Choroid plexus epithelial cell (primary cell): ENCODE measurements at regions not wholly inside any gene's neighbourhood (a gene's known extent, or its start where the extent isn't known, plus 50 kb on each side); places are given as distances from the start of the nearest gene placed in this dataset.

Experiments used
- DNase-seq: peaks from one replicate; pipeline ENCODE4 v3.0.0-alpha.2; 2010; ENCODE audit warnings: low read depth
- H3K4me3 ChIP-seq: 2 replicates; pipeline ENCODE4 v1.5.1; 2011; ENCODE audit warnings: low read depth, mild to moderate bottlenecking, control low read depth, low read length, moderate library complexity
- CTCF ChIP-seq: conservative IDR thresholded peaks from 2 replicates; pipeline ENCODE4 v1.5.1; 2011; ENCODE audit warnings: low read depth, mild to moderate bottlenecking, control low read depth, inconsistent platforms, low read length, moderate library complexity

- no peak for TF ChIP-seq CTCF
- no peak for DNase-seq
- no peak overlapping the region for H3K4me3 ChIP-seq
Measured at GRCh38 chr6:130585587-130585986, 219.8 kb downstream of the TMEM200A start.

- TF ChIP-seq CTCF, result no peak
- peak; percentile 83 for DNase-seq
- no peak overlapping the region for H3K4me3 ChIP-seq
Measured at GRCh38 chr6:130587778-130588520, 222.1 kb downstream of the TMEM200A start.

- no peak for TF ChIP-seq CTCF
- H3K4me3 ChIP-seq, result no peak overlapping the region
- DNase-seq, result no peak
Measured at GRCh38 chr6:130593200-130593599, 227.4 kb downstream of the TMEM200A start.

GRCh38 chr6:130593948-130594347, 228.1 kb downstream of the TMEM200A start:
- no peak for DNase-seq
- no peak overlapping the region for H3K4me3 ChIP-seq
- TF ChIP-seq CTCF, result no peak

GRCh38 chr6:130598021-130598989, 228.9 kb upstream of the SMLR1 start:
- DNase-seq, result peak; percentile 33
- TF ChIP-seq CTCF, result no peak
- H3K4me3 ChIP-seq, result no peak overlapping the region

- DNase-seq, result peak; percentile 67
- no peak for TF ChIP-seq CTCF
- H3K4me3 ChIP-seq, result no peak overlapping the region
Measured at GRCh38 chr6:130600880-130601341, 226.3 kb upstream of the SMLR1 start.
